A673 (cell line): ENCODE measurements at regions not wholly inside any gene's neighbourhood (a gene's known extent, or its start where the extent isn't known, plus 50 kb on each side); places are given as distances from the start of the nearest gene placed in this dataset.

Experiments used
- BruUV-seq: library from RNA; stranded (reverse); fragments of 400-500 nt; replicated peaks from 2 replicates; lab custom pipeline; 2021; lab: Mats Ljungman, UMichigan
- CTCF ChIA-PET: fragments of 300-600 bp; sonication (Branson Sonifier 250); formaldehyde crosslinking; loops from one replicate; lab custom pipeline; 2022; ENCODE audit warnings: antibody characterized with exemption; lab: Charles Lee
- POLR2A ChIA-PET: fragments of 300-600 bp; sonication (Branson Sonifier 250); formaldehyde crosslinking; loops from one replicate; lab custom pipeline; 2022; ENCODE audit warnings: antibody characterized with exemption; ENCODE audit not compliant: low non-redundant PET; lab: Charles Lee
- DNase-seq: peaks from one replicate; pipeline ENCODE4 v3.0.0-alpha.2; 2015; ENCODE audit warnings: low spot score
- H3K27ac ChIP-seq: fragments of 200-600 bp; sonication (generic); 2 replicates; pipeline ENCODE4 v1.5.1; 2016; ENCODE audit warnings: mixed run types, low read depth, mild to moderate bottlenecking, mixed read lengths, antibody characterized with exemption, low read length; ENCODE audit not compliant: poor library complexity, severe bottlenecking
- H3K27me3 ChIP-seq: fragments of 200-600 bp; sonication (generic); replicated peaks from 2 replicates; pipeline ENCODE4 v1.6.1; 2017; ENCODE audit warnings: mixed run types, low read depth, mild to moderate bottlenecking, mixed read lengths, antibody characterized with exemption, low read length; ENCODE audit not compliant: insufficient read depth, poor library complexity
- H3K36me3 ChIP-seq: fragments of 200-600 bp; sonication (generic); 2 replicates; pipeline ENCODE4 v1.6.1; 2016; ENCODE audit warnings: mixed run types, mild to moderate bottlenecking, mixed read lengths, antibody characterized with exemption, low read length; ENCODE audit not compliant: insufficient read depth, poor library complexity, severe bottlenecking
- H3K4me1 ChIP-seq: fragments of 200-600 bp; sonication (generic); 2 replicates; pipeline ENCODE4 v1.6.1; 2017; ENCODE audit warnings: mixed run types, mild to moderate bottlenecking, mixed read lengths, antibody characterized with exemption, low read length; ENCODE audit not compliant: insufficient read depth, poor library complexity, severe bottlenecking
- H3K4me3 ChIP-seq: fragments of 200-600 bp; sonication (generic); 2 replicates; pipeline ENCODE4 v1.5.1; 2016; ENCODE audit warnings: low read depth, mixed run types, mild to moderate bottlenecking, mixed read lengths, low read length; ENCODE audit not compliant: poor library complexity, severe bottlenecking
- H3K9me3 ChIP-seq: fragments of 200-600 bp; sonication (generic); 2 replicates; pipeline ENCODE4 v1.6.1; 2016; ENCODE audit warnings: mixed run types, low read depth, mild to moderate bottlenecking, mixed read lengths, antibody characterized with exemption, low read length; ENCODE audit not compliant: poor library complexity, severe bottlenecking
- EZH2 ChIP-seq: fragments of 200-600 bp; sonication (generic); IDR thresholded peaks from 2 replicates; pipeline ENCODE4 v1.6.1; 2017; ENCODE audit warnings: borderline replicate concordance, low read depth, mild to moderate bottlenecking, mixed read lengths, antibody characterized with exemption, low read length; ENCODE audit not compliant: poor library complexity, severe bottlenecking
- intact Hi-C: fragments of 100-400 bp; cut with micrococcal nuclease; formaldehyde crosslinking; loops from one replicate; pipeline ENCODE4 v1.10.0; 2022; ENCODE audit not compliant: unreplicated experiment
- TF ChIP-seq, protein P1 (sequence below): fragments of 300-800, 200-600 bp; sonication (generic); conservative IDR thresholded peaks from 2 replicates; pipeline ENCODE4 v1.5.1; 2017; ENCODE audit warnings: low read depth, mild to moderate bottlenecking, antibody characterized with exemption, low read length, moderate library complexity, mixed read lengths

DNA sequence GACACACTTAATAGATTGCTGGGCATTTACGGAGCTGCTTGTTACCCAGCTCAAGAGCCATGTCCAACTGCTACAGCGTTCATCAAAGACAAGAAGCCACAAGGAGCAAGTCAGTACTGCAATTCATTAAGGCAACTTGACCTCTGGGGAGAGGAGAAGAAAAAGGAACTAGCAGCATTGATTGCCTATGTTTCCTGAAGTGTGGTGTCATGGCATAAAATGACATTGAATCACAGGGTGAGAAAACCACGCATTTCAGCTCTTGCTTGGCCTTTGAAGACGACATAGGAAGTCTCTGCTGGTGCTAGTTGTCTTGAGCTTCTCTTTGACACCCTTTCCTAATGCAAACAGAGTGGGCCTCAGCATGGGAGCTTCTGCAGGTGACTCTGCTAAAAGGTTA, 139.1 kb downstream of the CDH26 start:
- TF ChIP-seq, protein P1, sequence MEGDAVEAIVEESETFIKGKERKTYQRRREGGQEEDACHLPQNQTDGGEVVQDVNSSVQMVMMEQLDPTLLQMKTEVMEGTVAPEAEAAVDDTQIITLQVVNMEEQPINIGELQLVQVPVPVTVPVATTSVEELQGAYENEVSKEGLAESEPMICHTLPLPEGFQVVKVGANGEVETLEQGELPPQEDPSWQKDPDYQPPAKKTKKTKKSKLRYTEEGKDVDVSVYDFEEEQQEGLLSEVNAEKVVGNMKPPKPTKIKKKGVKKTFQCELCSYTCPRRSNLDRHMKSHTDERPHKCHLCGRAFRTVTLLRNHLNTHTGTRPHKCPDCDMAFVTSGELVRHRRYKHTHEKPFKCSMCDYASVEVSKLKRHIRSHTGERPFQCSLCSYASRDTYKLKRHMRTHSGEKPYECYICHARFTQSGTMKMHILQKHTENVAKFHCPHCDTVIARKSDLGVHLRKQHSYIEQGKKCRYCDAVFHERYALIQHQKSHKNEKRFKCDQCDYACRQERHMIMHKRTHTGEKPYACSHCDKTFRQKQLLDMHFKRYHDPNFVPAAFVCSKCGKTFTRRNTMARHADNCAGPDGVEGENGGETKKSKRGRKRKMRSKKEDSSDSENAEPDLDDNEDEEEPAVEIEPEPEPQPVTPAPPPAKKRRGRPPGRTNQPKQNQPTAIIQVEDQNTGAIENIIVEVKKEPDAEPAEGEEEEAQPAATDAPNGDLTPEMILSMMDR = no peak
- POLR2A ChIA-PET = no interaction called here
- H3K36me3 ChIP-seq = no peaks in the 10 kb centered on the region
- H3K4me3 ChIP-seq = no peak overlapping the region
- intact Hi-C loops = no loop called here
- no peaks in the 10 kb centered on the region for H3K27me3 ChIP-seq
- CTCF ChIA-PET = no interaction called here
- peaks cover 18% of the 10 kb centered on the region for H3K9me3 ChIP-seq
- H3K27ac ChIP-seq = no peak overlapping the region
- no peak for DNase-seq
- BruUV-seq = no TSS peak
- H3K4me1 ChIP-seq = peaks cover 7% of the 10 kb centered on the region

DNA sequence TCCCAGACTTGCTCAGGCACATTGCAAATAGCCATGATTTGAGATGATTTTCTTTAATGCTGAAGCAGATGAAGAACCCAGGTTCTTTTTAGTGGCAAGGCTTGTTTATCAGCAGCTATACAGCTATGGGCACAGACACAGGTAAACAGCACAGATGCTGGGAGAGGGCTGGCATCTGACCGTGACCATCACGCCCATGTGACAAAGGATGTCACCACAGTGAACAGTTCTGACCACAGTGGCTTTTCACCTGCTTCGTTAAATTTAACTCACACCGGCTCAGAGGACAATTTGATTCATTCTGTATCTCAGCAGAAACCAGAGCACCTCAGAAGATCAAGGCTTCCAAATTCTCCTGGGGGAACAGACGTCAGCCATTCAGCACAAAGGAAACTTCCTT, 142.6 kb downstream of the CDH26 start:
- ChIA-PET POLR2A (no interaction called here), CTCF (no interaction called here)
- H3K9me3 ChIP-seq = peaks cover 3% of the 10 kb centered on the region

GRCh38 chr20:60101201-60101890, 143.1 kb downstream of the CDH26 start:
- intact Hi-C loops = no loop called here
- TF ChIP-seq, protein P1 = no peak
- TF ChIP-seq EZH2 = no peak
- no peak for DNase-seq
- H3K27me3 ChIP-seq = no peaks in the 10 kb centered on the region
- BruUV-seq = no TSS peak
- no peaks in the 10 kb centered on the region for H3K36me3 ChIP-seq
- H3K4me3 ChIP-seq = no peak overlapping the region
- H3K4me1 ChIP-seq = peaks cover 7% of the 10 kb centered on the region
- ChIA-PET POLR2A (no interaction called here), CTCF (no interaction called here)
- H3K9me3 ChIP-seq = peaks cover 3% of the 10 kb centered on the region
- H3K27ac ChIP-seq = no peak overlapping the region

More for the DNA sequence above, 142.6 kb downstream of the CDH26 start:
- Histone ChIP-seq H3K4me3 (no peak overlapping the region), H3K27ac (no peak overlapping the region), H3K4me1 (peaks cover 7% of the 10 kb centered on the region), H3K36me3 (no peaks in the 10 kb centered on the region), H3K27me3 (no peaks in the 10 kb centered on the region)
- intact Hi-C loops = no loop called here
- DNase-seq = no peak
- TF ChIP-seq, protein P1 = no peak
- TF ChIP-seq EZH2 = no peak
- no TSS peak for BruUV-seq
